ENCODE measurements at regions not wholly inside any gene's neighbourhood (a gene's known extent, or its start where the extent isn't known, plus 50 kb on each side); places are given as distances from the start of the nearest gene placed in this dataset.
"Not testable (repeated sequence)": the region's sequence is repeated elsewhere in the genome, so short reads cannot be mapped to it uniquely, and the experiment has no call there.

DNA sequence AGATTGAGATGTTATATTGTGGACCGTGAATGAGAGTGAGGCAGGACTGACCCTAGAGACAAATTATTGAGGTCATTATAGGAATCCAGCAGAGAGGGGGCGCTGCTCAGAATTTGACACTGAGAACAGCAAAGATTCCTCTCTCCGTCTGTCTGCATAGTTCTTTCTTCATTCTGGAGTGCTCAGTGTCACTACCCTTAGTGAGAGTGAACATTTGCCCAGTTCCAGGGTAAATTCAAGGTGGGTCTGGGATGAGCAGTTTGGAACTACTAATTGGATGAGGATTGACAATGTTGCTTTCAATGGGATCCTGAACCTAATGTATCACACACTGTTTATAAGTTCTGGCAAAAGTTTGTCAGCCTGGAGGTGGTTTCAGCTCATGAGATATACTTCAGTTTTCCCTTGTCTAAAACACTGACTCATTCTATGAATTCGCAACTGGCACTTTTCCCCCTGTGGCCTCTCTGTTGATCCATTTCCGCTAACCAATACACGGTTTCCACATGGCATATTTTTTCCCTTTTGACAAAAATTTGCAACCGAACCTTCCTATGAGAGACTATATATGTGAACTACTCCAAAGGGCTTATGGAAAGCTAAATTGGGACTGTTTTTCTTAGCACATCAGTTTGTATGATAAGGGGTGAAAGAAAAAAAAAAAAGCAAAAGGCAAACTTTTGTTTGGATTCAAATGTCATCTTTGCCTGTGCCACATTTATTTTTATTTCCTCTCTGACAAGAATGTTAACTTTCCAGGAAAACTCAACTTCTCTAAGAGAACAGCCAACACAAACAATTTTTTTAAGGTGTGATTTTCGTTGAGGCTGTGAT lies 1240.7 kb upstream of the WWC1 start:
- DNase-seq = no peak

- no peak for DNase-seq
Measured at GRCh38 chr5:167051402-167051768, 1240.1 kb upstream of the WWC1 start.

- DNase-seq = no peak
Measured at GRCh38 chr5:167052791-167053190, 1238.7 kb upstream of the WWC1 start.

GRCh38 chr5:167057665-167058064 lies 1233.8 kb upstream of the WWC1 start:
- no peak for DNase-seq

DNA sequence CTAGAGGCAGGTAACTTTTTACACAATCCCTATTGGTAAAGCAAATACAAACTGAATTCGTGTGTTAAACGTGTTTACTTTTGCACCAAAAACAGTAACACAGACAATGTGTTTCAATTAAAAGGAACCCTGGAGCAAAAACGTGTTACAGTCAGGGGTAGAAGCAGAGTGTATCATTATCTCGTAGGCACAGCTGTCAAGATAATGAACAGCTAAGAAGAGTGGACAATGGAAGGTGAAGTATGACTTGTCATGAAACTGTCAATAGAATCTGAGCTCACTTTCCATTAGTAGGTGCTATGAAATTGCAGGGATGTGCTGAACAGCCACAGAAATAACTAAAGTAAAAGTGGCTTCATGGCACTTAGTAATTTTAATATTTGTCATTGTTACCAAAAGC lies 1229.8 kb upstream of the WWC1 start:
- no peak for DNase-seq

DNA sequence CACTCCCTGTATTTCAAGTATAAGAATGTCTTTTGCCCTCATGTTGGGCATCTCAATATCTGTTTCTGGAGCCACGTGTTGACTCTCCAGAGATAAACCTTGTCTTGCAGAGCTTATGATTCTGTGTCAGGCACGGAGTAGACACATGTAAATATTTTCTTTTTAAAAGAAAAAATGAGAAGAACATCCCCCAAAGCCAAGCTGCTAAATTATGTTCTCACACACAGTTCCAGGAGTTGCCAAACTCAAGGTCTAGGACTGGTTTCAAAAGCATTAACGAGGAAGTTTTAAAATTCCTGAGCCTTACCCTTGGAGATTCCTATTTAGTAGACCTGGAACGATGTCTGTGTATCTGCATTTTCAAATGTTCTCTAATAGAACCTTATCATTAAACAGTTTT lies 1228.3 kb upstream of the WWC1 start:
- DNase-seq = no peak

DNA sequence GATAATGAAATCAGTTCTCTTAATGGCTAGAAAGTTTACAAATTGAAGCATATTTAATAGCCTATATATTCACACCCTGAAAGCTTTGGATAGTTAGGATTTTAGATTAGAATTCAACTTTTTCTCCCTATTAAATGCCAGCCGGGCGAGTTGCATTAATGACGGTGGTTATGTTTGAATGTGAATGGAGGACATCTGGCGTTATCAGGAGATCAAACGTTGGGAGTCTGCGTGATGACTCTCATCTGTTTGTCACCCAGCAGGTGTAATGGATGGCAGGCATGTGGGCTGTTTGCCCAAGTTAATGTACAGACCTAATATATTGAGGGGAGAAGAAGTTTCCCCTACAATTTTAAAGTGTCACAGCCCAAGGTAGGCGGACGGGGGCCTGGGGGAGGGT lies 1227.7 kb upstream of the WWC1 start:
- no peak for DNase-seq

DNA sequence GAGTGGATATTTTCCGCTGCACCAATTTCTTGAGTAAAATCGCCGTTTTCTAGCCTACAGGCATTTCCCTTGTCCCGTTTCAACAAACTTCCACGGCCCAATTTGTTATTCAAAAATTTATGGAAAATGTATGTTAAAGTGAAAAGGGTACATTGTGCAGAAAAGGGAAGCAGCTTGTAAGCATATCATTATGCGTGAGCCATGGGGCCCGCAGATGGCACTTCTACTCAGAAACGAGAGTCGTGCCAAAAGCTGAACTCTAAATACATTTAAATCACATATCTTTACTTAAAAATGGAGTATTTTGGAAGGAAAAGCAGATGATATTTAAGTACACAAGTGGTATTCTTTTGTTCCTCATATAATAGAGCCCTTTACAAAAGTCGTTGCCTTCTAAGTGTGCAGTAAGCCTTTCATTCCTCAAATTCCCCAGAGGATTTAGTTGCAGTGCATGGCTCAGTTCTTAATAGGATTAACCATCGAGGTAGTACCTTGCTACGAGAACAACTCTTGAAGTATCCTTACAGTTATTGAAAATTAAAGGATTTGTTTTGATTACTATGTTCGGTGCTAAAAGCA lies 1227.2 kb upstream of the WWC1 start:
- DNase-seq = no peak

- no peak for DNase-seq
Measured at GRCh38 chr5:167065794-167066193, 1225.7 kb upstream of the WWC1 start.

DNA sequence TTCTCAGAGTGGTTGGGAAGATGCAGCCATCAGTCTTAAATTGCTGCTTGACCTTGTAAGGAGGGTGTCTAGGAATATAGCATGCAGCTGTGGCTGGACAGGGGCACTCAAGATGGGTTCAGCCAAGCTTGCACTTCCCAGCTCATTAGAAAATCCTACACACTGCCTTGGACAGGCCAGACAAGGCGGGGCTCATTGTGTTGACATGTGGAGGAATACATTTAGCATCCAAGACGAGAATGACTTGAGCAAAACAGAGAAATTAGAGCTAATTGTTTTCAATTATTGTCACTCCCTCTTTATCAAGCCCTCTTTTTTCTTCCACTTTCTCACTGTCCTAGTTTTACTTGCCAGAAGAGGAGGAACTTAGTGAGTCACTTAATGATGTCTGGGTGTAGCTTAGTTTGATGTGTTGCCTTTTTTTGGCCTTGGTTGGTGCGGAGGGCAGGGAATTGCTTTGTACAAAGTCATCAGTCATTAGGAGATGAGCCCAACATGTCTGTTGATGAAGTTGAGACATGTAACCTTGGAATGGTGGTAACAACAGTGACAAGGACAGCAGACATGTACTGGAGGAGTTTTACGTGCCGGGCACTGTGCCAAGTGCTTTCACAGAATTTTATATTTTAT lies 1219.3 kb upstream of the WWC1 start:
- no peak for DNase-seq

- no peak for DNase-seq
Measured at GRCh38 chr5:167081561-167081960, 1209.9 kb upstream of the WWC1 start.

GRCh38 chr5:167096816-167097215 lies 1194.6 kb upstream of the WWC1 start:
- DNase-seq = no peak

- no peak for DNase-seq
Measured at GRCh38 chr5:167104351-167104750, 1187.1 kb upstream of the WWC1 start.

DNA sequence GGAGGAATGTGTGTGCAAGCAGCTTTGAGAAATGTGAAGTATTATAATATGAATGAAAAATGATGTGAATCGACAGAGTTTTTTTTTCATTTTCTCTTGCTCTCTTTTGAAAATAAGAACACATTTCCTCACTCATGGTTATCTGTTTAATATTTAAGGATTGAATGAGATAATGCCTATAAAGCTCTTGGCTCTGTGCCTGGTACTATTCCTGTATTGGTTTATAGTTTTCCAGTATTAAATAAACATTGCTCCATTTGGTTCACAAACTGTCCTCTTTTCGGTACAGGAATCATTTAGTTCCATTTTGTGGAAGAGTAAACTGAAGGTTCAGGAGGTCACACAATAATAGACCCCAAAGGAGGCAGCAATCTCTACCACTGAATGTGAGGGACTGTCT lies 1185.5 kb upstream of the WWC1 start:
- no peak for DNase-seq

DNA sequence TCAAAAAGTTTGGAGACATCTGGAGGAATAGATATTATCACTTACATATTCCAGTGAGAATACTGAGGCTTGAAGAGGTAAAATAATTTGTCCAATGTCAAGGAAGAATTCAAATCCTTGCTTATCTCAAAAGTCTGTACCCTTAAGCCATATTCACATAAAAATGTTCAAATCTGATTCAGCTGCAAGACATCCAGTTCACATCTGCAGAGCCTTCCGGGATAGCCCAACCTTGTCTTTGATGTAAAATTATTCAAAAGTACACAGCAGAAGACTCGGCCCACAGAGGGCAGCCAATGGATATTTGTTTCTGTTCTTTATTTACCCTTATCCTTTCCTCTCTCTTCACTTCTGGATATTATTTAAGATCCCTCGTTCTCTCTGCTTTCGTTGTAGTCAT lies 1183.8 kb upstream of the WWC1 start:
- no peak for DNase-seq

DNA sequence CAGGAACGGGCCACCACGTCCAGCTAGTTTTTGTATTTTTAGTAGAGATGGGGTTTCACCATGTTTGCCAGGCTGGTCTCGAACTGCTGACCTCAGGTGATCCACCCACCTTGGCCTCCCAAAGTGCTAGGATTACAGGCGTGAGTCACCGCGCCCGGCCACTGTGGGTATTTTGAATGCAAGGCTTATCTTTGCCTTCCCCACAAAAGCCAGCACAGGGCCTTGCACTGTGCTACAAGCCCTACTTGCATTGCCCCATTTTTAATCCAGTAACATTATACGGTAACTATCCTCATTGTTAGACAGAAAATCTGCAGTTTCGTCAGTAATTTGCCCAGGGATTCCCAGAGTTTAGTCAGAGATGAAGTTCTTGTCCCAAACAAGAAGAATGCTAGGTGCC lies 1183.2 kb upstream of the WWC1 start:
- DNase-seq = not testable (repeated sequence)

- no peak for DNase-seq
Measured at GRCh38 chr5:167112556-167112955, 1178.9 kb upstream of the WWC1 start.

- DNase-seq = no peak
Measured at GRCh38 chr5:167122267-167122666, 1169.2 kb upstream of the WWC1 start.

DNA sequence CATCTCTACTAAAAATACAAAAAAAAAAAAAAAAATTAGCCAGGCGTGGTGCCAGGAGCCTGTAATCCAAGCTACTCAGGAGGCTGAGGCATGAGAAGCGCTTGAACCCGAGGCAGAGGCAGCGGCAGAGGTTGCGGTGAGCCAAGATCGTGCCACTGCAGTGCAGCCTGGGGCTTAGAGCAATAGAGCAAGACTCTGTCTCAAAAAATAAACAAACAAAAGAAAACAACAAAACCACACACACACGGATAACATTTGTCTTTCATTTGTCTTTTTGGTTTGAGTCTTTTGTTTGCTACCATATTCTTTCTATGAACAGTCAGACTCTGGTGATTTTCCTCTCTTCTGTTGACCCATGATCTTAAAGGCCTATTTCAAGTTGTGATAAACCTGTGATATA lies 1168.3 kb upstream of the WWC1 start:
- no peak for DNase-seq

- DNase-seq = no peak
Measured at GRCh38 chr5:167128581-167128980, 1162.9 kb upstream of the WWC1 start.

GRCh38 chr5:167140548-167141291 lies 1150.7 kb upstream of the WWC1 start:
- DNase-seq = no peak

DNA sequence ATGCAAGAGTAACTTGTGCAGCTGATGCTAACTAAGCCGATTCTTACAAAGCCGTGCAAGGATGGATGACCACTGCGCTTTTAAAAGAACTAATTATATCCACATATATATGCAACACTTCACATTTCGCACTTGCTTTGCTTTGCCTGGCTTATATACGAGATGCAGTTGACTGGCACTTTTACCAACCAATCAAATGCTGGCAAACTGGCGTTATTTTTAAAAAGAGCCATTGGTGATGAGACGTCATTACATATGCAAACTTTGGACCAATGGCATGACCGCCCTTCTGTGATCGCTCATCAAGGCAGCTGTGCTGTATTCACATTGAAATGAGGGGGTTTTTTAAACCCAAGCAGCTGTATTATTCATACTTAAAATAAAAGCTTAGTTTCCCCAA lies 1147.7 kb upstream of the WWC1 start:
- DNase-seq = no peak

- no peak for DNase-seq
Measured at GRCh38 chr5:167145841-167146240, 1145.6 kb upstream of the WWC1 start.

- DNase-seq = no peak
Measured at GRCh38 chr5:167147879-167148278, 1143.6 kb upstream of the WWC1 start.

Measured in CD4-positive, alpha-beta T cell treated with Interleukin-6 for 4 hours (primary cell).